ENCODE measurements at regions not wholly inside any gene's neighbourhood (a gene's known extent, or its start where the extent isn't known, plus 50 kb on each side); places are given as distances from the start of the nearest gene placed in this dataset.

DNA sequence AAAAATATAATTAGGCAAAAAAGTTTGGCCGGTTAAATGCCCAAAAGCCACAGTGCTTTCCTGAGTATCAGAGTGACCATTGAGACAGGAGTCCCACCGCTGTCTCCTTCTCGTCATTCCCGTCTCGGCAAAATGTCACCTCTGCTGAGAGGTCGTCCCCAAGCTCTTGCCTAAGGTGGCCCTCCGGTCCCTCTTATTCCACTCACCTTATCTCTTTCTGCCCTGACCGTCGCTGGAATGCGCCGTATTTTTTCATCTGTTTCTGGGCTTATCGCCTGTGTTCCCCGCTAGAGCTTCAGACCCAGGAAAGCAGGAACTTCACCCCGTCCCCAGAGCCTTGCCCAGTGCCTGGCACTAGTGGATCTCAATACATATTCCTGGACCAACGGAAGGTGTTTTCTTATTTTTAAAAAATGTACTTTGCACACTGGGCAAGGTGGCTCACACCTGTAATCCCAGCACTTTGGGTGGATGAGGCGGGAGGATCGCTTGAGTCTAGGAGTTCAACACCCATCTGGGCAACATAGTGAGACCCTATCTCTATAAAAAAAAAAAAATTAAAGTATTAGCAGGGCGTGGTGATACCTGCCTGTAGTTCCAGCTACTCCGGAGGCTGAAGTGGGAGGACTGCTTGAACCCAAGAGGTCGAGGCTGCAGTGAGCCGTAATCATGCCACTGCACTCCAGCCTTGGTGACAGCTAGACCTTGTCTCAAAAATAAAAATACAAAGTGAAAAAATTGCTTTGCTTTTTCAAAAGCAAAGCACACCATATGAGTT, 122.8 kb upstream of the PTPN1 start:
- H3K27me3 ChIP-seq, result no peaks in the 10 kb centered on the region
- no peaks in the 10 kb centered on the region for H3K36me3 ChIP-seq
- no peak overlapping the region for H3K27ac ChIP-seq
- intact Hi-C loops (cut with DNase I), result no loop called here
- no peak for DNase-seq (ENCODE audit: extremely low spot score in 2 of 2)
- no peak overlapping the region for H3K4me3 ChIP-seq
- H3K4me1 ChIP-seq, result peaks cover 10% of the 10 kb centered on the region
- H3K9me3 ChIP-seq, result no peaks in the 10 kb centered on the region
- no peak for TF ChIP-seq POLR2A (IDR thresholded peaks at IDR 0.05)
- TF ChIP-seq POLR2AphosphoS5 (IDR thresholded peaks at IDR 0.05; ENCODE audit: insufficient read depth in 1 of 2, low read depth in 1 of 2), result no peak
- TF ChIP-seq, protein P1, sequence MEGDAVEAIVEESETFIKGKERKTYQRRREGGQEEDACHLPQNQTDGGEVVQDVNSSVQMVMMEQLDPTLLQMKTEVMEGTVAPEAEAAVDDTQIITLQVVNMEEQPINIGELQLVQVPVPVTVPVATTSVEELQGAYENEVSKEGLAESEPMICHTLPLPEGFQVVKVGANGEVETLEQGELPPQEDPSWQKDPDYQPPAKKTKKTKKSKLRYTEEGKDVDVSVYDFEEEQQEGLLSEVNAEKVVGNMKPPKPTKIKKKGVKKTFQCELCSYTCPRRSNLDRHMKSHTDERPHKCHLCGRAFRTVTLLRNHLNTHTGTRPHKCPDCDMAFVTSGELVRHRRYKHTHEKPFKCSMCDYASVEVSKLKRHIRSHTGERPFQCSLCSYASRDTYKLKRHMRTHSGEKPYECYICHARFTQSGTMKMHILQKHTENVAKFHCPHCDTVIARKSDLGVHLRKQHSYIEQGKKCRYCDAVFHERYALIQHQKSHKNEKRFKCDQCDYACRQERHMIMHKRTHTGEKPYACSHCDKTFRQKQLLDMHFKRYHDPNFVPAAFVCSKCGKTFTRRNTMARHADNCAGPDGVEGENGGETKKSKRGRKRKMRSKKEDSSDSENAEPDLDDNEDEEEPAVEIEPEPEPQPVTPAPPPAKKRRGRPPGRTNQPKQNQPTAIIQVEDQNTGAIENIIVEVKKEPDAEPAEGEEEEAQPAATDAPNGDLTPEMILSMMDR (IDR thresholded peaks at IDR 0.05), result no peak

- Histone ChIP-seq H3K4me1 (peaks cover 8% of the 10 kb centered on the region), H3K9me3 (no peaks in the 10 kb centered on the region), H3K27me3 (no peaks in the 10 kb centered on the region), H3K27ac (no peak overlapping the region), H3K4me3 (no peak overlapping the region), H3K36me3 (no peaks in the 10 kb centered on the region)
- no peak for TF ChIP-seq POLR2A (IDR thresholded peaks at IDR 0.05)
- TF ChIP-seq, protein P1 (IDR thresholded peaks at IDR 0.05), result no peak
- no peak for TF ChIP-seq POLR2AphosphoS5 (IDR thresholded peaks at IDR 0.05; ENCODE audit: insufficient read depth in 1 of 2, low read depth in 1 of 2)
- intact Hi-C loops (cut with DNase I), result no loop called here
- no peak for DNase-seq (ENCODE audit: extremely low spot score in 2 of 2)
Measured at GRCh38 chr20:50387996-50388332, 122.2 kb upstream of the PTPN1 start.

DNA sequence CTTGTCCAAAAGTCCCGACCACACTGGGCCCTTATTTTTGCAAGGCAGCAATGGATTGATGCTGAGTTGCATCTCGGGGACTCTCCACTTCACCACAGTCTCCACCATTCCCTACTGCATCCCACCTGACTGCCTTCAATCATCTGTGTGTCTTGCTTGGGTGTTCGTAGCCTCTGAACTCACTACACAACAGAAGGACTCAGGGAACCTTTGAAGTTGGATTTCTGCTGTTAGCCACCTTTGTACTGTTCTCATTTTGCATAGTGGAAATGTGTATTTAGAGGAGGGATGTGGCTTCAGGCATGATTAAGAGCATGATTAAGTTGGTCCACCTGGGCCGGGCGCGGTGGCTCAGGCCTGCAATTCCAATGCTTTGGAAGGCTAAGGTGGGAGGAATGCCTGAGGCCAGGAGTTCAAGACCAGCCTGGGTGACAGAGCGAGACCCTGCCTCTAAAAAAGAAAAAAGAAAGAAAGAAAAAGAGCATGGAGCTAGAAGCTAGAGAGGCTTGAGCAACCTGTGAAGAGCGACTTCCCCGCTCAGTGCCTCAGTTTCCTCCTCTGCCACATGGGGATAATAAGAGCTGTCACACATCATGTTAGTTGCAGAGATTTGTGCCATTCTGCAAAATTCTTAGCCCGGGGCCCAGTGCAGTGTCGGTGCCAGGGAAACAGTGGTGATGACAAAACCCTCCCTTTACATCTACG, 121.3 kb upstream of the PTPN1 start:
- Histone ChIP-seq H3K36me3 (no peaks in the 10 kb centered on the region), H3K4me1 (no peaks in the 10 kb centered on the region), H3K27ac (no peak overlapping the region), H3K9me3 (no peaks in the 10 kb centered on the region), H3K4me3 (no peak overlapping the region), H3K27me3 (no peaks in the 10 kb centered on the region)
- TF ChIP-seq POLR2A (IDR thresholded peaks at IDR 0.05), result no peak
- no peak for TF ChIP-seq POLR2AphosphoS5 (IDR thresholded peaks at IDR 0.05; ENCODE audit: insufficient read depth in 1 of 2, low read depth in 1 of 2)
- TF ChIP-seq, protein P1 (IDR thresholded peaks at IDR 0.05), result no peak
- intact Hi-C loops (cut with DNase I), result no loop called here
- no peak for DNase-seq (ENCODE audit: extremely low spot score in 2 of 2)

- intact Hi-C loops (cut with DNase I), result no loop called here
- no peak overlapping the region for H3K27ac ChIP-seq
- H3K27me3 ChIP-seq, result no peaks in the 10 kb centered on the region
- TF ChIP-seq POLR2A (IDR thresholded peaks at IDR 0.05) (no peak), POLR2AphosphoS5 (IDR thresholded peaks at IDR 0.05; ENCODE audit: insufficient read depth in 1 of 2, low read depth in 1 of 2) (no peak)
- TF ChIP-seq, protein P1 (IDR thresholded peaks at IDR 0.05), result no peak
- no peak overlapping the region for H3K4me3 ChIP-seq
- no peaks in the 10 kb centered on the region for H3K36me3 ChIP-seq
- no peak for DNase-seq (ENCODE audit: extremely low spot score in 2 of 2)
- H3K9me3 ChIP-seq, result no peaks in the 10 kb centered on the region
- peaks cover 1% of the 10 kb centered on the region for H3K4me1 ChIP-seq
Measured at GRCh38 chr20:50389438-50389807, 120.8 kb upstream of the PTPN1 start.
